ENCODE measurements at regions not wholly inside any gene's neighbourhood (a gene's known extent, or its start where the extent isn't known, plus 50 kb on each side); places are given as distances from the start of the nearest gene placed in this dataset.
"Not testable (repeated sequence)": the region's sequence is repeated elsewhere in the genome, so short reads cannot be mapped to it uniquely, and the experiment has no call there.

- DNase-seq, result no peak
These were observed 144.6 kb downstream of the TFAP2C start for GRCh38 chr20:56773749-56774148.

- no peak for DNase-seq
These were observed 145.8 kb downstream of the TFAP2C start for GRCh38 chr20:56774873-56775272.

- DNase-seq, result no peak
These were observed 147.2 kb downstream of the TFAP2C start for GRCh38 chr20:56776345-56776744.

GRCh38 chr20:56778765-56779195 lies 149.7 kb downstream of the TFAP2C start:
- no peak for DNase-seq

GRCh38 chr20:56779452-56780143 lies 150.5 kb downstream of the TFAP2C start:
- no peak for DNase-seq

GRCh38 chr20:56780266-56780665 lies 151.2 kb downstream of the TFAP2C start:
- no peak for DNase-seq

GRCh38 chr20:56781108-56781739 lies 152.1 kb downstream of the TFAP2C start:
- DNase-seq, result no peak

GRCh38 chr20:56781987-56782560 lies 153.0 kb downstream of the TFAP2C start:
- DNase-seq, result not testable (repeated sequence)

- DNase-seq, result not testable (repeated sequence)
These were observed 153.7 kb downstream of the TFAP2C start for GRCh38 chr20:56782814-56783213.

- no peak for DNase-seq
These were observed 154.7 kb downstream of the TFAP2C start for GRCh38 chr20:56783826-56784225.

- DNase-seq, result no peak
These were observed 157.4 kb downstream of the TFAP2C start for GRCh38 chr20:56786503-56786902.

- no peak for DNase-seq
These were observed 159.1 kb downstream of the TFAP2C start for GRCh38 chr20:56788041-56788670.

- DNase-seq, result no peak
These were observed 159.8 kb downstream of the TFAP2C start for GRCh38 chr20:56788671-56789610.

- DNase-seq, result no peak
These were observed 164.8 kb downstream of the TFAP2C start for GRCh38 chr20:56793916-56794315.

- DNase-seq, result no peak
These were observed 166.4 kb downstream of the TFAP2C start for GRCh38 chr20:56795492-56795891.

- no peak for DNase-seq
These were observed 167.2 kb downstream of the TFAP2C start for GRCh38 chr20:56796345-56796744.

- no peak for DNase-seq
These were observed 167.9 kb downstream of the TFAP2C start for GRCh38 chr20:56797023-56797422.

- no peak for DNase-seq
These were observed 169.5 kb downstream of the TFAP2C start for GRCh38 chr20:56798634-56799033.

GRCh38 chr20:56799187-56799586 lies 170.1 kb downstream of the TFAP2C start:
- DNase-seq, result no peak

GRCh38 chr20:56800088-56800487 lies 171.0 kb downstream of the TFAP2C start:
- no peak for DNase-seq

GRCh38 chr20:56801971-56802755 lies 173.1 kb downstream of the TFAP2C start:
- no peak for DNase-seq

- no peak for DNase-seq
These were observed 173.7 kb downstream of the TFAP2C start for GRCh38 chr20:56802805-56803204.

All from DMS53 (cell line).